ENCODE measurements at regions not wholly inside any gene's neighbourhood (a gene's known extent, or its start where the extent isn't known, plus 50 kb on each side); places are given as distances from the start of the nearest gene placed in this dataset.

DNA sequence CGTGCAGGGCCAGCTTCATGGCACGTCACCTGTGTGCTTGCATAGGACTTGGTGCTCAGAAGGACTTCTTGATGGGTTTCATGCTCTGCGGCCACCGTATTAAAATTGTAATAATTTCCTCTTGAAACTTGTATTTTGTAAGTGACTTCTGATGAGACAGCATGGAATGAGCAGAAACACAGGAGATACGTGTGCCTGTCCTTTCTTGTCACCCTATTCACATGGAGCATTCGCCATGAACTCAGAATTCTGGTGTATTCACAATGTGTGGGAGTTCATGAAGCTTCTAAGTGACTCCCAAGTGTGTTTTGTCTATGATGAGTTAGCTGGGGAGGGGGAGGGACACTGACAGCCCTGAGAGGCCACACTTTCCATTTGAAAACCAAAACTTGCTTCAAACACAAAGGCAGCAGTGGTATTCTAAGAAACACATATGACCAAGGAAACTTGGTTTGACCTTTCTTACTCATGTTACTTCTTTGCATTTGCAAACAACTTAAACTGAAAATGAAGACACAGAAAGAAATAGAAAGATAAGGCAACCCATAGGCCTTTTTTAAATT, 92.1 kb upstream of the NEDD9 start:
- Histone ChIP-seq H3K4me3 (no peak overlapping the region), H3K27ac (no peak overlapping the region)
- TF ChIP-seq, protein P1, sequence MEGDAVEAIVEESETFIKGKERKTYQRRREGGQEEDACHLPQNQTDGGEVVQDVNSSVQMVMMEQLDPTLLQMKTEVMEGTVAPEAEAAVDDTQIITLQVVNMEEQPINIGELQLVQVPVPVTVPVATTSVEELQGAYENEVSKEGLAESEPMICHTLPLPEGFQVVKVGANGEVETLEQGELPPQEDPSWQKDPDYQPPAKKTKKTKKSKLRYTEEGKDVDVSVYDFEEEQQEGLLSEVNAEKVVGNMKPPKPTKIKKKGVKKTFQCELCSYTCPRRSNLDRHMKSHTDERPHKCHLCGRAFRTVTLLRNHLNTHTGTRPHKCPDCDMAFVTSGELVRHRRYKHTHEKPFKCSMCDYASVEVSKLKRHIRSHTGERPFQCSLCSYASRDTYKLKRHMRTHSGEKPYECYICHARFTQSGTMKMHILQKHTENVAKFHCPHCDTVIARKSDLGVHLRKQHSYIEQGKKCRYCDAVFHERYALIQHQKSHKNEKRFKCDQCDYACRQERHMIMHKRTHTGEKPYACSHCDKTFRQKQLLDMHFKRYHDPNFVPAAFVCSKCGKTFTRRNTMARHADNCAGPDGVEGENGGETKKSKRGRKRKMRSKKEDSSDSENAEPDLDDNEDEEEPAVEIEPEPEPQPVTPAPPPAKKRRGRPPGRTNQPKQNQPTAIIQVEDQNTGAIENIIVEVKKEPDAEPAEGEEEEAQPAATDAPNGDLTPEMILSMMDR (IDR thresholded peaks at IDR 0.05): no peak
- no peak for DNase-seq (ENCODE audit: low spot score)

DNA sequence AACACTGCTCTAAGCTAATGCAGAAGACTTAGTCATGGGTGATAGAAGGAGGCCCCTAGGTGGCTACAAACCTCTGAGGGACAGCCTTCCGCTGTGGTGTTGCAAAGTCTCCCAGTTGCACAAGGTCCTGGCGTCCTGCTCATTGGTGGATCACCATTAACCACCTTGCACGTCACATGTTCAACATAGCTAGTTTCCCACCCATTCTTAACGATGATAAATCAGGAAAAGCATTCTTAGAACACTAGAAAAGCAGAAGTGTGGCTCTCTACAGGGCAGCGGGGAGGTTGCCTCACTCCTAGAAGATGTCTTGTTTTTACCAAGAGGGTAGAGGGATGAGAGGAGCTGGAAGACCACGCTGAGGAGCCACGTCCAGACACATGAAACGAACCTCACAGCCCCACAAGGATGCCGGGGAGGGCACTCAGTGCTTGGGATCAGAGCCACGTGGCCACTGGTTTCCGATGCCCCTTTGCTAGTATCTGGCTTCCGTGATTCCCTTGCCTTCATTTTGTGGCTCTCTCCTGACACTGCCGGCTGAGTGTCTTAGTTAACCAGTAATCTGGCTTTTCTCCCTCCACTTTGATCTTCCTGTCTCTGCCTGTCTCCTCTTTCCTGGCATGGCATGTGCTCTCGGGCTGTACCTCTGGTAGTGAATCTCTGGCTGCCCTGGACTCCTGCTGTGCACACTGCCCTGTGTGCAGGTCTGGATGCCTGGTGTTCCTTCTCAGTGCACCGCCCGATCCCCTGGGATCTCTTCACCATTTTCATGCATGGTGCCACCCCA, 91.4 kb upstream of the NEDD9 start:
- no peak for DNase-seq (ENCODE audit: low spot score)
- no peak overlapping the region for H3K4me3 ChIP-seq
- H3K27ac ChIP-seq: no peak overlapping the region
- TF ChIP-seq, protein P1 (IDR thresholded peaks at IDR 0.05): no peak

DNA sequence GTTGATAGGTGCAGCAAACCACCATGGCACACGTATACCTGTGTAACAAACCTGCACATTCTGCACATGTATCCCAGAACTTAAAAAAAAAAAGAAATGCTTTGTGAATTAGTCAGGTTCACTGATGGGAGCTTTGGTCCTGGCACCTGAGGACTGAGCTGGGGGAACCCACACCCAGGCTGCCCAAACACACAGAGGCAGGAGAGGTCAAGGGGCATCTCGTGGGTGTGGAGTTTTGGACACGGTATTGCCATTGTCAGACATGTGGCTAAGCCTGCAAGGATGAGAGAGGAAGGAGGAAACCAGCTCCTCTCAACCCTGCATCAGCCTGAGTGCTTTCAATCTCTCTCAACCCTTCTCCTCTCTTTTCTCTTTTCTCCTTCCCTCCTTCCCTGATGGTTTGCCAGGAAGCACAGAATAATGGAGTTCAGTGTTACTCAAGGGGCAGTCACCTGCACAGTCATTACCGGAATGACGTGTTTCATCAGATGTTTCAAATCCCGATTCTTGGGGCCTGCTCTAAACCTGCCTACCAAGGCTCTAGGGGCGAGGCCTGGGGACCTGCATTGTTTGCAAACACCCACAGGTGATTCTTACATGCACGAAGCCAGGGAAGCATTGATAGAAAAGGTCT, 89.9 kb upstream of the NEDD9 start:
- DNase-seq (ENCODE audit: low spot score): no peak
- TF ChIP-seq, protein P1 (IDR thresholded peaks at IDR 0.05): no peak
- no peak overlapping the region for H3K4me3 ChIP-seq
- no peak overlapping the region for H3K27ac ChIP-seq

DNA sequence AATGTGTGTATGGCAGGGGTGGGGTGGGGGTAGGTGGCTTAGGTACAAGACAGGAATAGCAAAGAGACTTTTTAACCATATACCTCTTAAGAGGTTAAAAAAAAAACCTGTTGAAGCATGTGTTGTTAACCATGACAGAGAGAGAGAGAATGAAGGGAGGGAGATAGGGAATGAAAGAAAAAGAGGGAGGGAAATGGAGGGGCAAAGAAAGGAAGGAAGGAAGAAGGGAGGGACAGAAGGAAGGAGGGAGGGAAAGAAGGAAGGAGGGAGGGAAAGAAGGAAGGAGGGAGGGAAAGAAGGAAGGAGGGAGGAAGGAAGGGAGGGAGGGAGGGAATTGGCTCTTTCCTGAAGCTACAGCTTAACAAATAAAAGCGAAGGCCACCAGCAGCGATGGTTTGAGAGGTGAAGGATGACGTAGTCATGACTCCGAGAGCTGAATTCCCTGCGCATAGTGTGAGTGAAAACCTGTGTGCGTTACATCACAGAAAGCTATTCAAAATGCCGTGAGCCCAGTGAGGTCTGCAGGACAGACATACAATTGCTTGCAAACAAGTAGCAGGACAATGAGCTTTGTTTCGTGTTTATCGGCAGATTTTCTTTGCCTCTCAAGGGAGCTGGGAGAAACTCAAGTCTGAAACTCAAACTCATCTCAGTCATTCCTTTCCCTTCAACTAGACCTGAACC, 88.6 kb upstream of the NEDD9 start:
- H3K27ac ChIP-seq: no peak overlapping the region
- no peak for DNase-seq (ENCODE audit: low spot score)
- TF ChIP-seq, protein P1 (IDR thresholded peaks at IDR 0.05): no peak

DNA sequence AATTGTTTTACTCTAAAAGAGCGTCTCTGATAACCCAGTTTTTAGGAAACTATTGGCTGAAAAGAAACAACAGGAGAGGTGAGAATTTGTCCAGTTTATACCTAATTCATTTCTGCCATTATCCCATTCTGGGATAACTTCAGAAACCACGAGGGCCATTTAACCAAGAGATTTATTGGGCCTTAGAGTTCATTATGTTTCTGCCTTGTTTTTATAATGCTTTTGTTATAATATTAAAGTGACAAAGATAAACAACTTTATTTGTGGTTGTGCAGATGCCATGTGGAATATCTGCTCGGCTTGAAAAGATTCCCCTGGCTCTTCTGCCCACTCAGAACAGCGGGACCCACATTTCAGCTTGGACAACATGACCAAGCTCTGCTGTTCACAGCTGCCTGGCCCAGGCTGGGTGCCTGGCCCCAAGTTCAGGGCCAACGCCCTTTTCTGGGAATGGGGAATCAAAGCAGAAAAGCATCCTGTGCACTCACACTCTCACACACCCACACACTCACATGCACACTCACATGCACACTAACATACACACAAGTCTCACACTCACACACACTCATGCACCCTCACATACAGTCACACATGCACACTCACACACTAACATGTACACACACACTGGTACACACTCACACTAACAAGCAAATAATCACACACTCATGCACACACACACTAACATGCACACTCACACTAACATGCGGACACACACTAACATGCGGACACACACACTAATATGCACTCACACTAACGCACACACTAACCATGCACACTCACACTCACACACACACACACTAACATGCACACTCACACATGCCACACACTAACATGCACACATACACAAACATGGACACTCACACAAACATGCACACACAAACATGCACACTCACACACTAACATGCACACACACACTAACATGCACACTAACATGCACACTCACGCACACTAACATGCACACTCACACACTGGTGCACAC, 86.7 kb upstream of the NEDD9 start:
- H3K4me3 ChIP-seq: no peak overlapping the region
- H3K27ac ChIP-seq: peak overlapping the region; percentile 47 to 70
- DNase-seq (ENCODE audit: low spot score): no peak
- TF ChIP-seq, protein P1 (IDR thresholded peaks at IDR 0.05): no peak

More for the DNA sequence above, 88.6 kb upstream of the NEDD9 start:
- no peak overlapping the region for H3K4me3 ChIP-seq

Data from coronary artery (tissue), 2 donors.